ENCODE measurements at regions not wholly inside any gene's neighbourhood (a gene's known extent, or its start where the extent isn't known, plus 50 kb on each side); places are given as distances from the start of the nearest gene placed in this dataset.

DNA sequence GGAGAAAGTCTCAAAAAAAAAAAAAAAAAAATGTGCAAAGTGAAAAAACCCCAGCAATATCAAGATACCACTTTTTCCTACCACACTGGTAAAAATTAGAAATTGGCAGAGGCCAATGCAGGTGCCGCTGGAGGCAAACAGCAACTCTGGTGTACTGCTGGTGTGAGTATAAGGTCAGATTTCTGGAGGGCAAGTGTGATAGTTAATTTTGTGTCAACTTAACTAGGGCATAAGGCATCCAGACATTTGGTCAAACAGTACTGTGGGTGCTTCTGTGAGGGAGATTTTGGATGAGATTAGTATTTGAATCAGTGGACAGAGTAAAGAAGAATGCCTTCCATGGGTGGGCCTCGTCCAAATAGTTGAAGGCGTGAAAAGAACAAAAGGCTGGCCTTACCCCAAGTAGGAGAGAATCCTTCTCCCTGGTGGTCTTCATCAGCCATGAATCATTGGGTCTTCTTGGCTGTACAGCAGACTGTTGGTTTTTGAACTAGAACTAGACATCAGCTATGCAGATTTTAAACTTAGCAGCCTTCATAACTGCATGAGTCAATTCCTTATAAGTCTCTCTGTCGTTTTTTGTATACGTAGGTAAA is 52.8 kb upstream of the FHL2 start:
- H3K27me3 ChIP-seq (ENCODE audit: control insufficient read depth in 2 of 2, insufficient read depth in 1 of 2, low read length in 1 of 2) = no peaks in the 10 kb centered on the region
- 95% methylated on average over 5 of the region's 5 CpGs for WGBS
- peaks cover 31 to 70% of the 10 kb centered on the region in 2 donors for H3K4me1 ChIP-seq (ENCODE audit: control insufficient read depth in 2 of 2, insufficient read depth in 2 of 2, low read length in 2 of 2)
- H3K36me3 ChIP-seq (ENCODE audit: control insufficient read depth in 2 of 2, insufficient read depth in 2 of 2, low read length in 1 of 2) = no peaks in the 10 kb centered on the region
- peak overlapping the region in 1 of 2 donors; percentile 53 for H3K27ac ChIP-seq (ENCODE audit: low read depth in 1 of 2, low read length in 1 of 2)
- no peak overlapping the region for H3K4me3 ChIP-seq (ENCODE audit: low read length in 2 of 2)
- DNase-seq (ENCODE audit: low read depth in 6 of 9, low spot score in 9 of 9) = no peak
- H3K9me3 ChIP-seq (ENCODE audit: control insufficient read depth in 2 of 2, insufficient read depth in 1 of 2, low read length in 1 of 2) = no peaks in the 10 kb centered on the region

- Histone ChIP-seq H3K9me3 (ENCODE audit: control insufficient read depth in 2 of 2, insufficient read depth in 1 of 2, low read length in 1 of 2) (no peaks in the 10 kb centered on the region), H3K36me3 (ENCODE audit: control insufficient read depth in 2 of 2, insufficient read depth in 2 of 2, low read length in 1 of 2) (no peaks in the 10 kb centered on the region), H3K4me3 (ENCODE audit: low read length in 2 of 2) (no peak overlapping the region), H3K27me3 (ENCODE audit: control insufficient read depth in 2 of 2, insufficient read depth in 1 of 2, low read length in 1 of 2) (no peaks in the 10 kb centered on the region), H3K27ac (ENCODE audit: low read depth in 1 of 2, low read length in 1 of 2) (peak overlapping the region in 1 of 2 donors; percentile 95), H3K4me1 (ENCODE audit: control insufficient read depth in 2 of 2, insufficient read depth in 2 of 2, low read length in 2 of 2) (peaks cover 24 to 64% of the 10 kb centered on the region in 2 donors)
- DNase-seq (ENCODE audit: low read depth in 6 of 9, low spot score in 9 of 9) = peak in 4 of 9 donors; percentile 47 to 81 (median 62)
- WGBS = 6% methylated on average over 6 of the region's 6 CpGs
Measured at GRCh38 chr2:105450471-105450870, 51.6 kb upstream of the FHL2 start.

DNA sequence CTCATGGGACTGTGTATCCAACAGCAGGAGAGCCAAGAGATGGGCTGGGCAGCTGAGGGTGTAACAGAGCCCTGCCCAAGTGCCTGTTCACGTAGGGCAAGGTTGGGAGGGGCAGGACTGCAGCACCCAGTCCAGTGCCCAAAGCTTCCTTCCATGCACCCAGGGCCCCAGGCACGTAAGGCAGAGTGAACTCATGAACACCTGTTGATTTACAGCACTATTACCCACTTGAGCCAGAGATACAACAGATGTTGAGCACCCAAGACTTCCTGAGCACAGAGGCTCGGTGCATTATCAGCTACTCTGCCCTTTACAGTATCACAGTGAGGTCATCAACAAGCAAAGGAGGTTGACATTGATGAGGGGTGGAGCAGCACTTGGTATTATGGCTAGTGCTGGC is 50.2 kb upstream of the FHL2 start:
- Histone ChIP-seq H3K27me3 (ENCODE audit: control insufficient read depth in 2 of 2, insufficient read depth in 1 of 2, low read length in 1 of 2) (no peaks in the 10 kb centered on the region), H3K27ac (ENCODE audit: low read depth in 1 of 2, low read length in 1 of 2) (peak overlapping the region; percentile 42 to 95), H3K9me3 (ENCODE audit: control insufficient read depth in 2 of 2, insufficient read depth in 1 of 2, low read length in 1 of 2) (no peaks in the 10 kb centered on the region), H3K36me3 (ENCODE audit: control insufficient read depth in 2 of 2, insufficient read depth in 2 of 2, low read length in 1 of 2) (no peaks in the 10 kb centered on the region), H3K4me1 (ENCODE audit: control insufficient read depth in 2 of 2, insufficient read depth in 2 of 2, low read length in 2 of 2) (peaks cover 23 to 53% of the 10 kb centered on the region in 2 donors), H3K4me3 (ENCODE audit: low read length in 2 of 2) (no peak overlapping the region)
- peak in 5 of 9 donors; percentile 53 to 81 (median 56) for DNase-seq (ENCODE audit: low read depth in 6 of 9, low spot score in 9 of 9)
- 10% methylated on average over 3 of the region's 3 CpGs for WGBS

Measured in thymus (tissue), 11 donors.